ENCODE measurements at regions not wholly inside any gene's neighbourhood (a gene's known extent, or its start where the extent isn't known, plus 50 kb on each side); places are given as distances from the start of the nearest gene placed in this dataset.

GRCh38 chr2:18787726-18788125, 198.4 kb upstream of the NT5C1B start:
- no peak for DNase-seq (ENCODE audit: low spot score)

- DNase-seq (ENCODE audit: low spot score) = no peak
Measured at GRCh38 chr2:18784245-18784644, 194.9 kb upstream of the NT5C1B start.

DNA sequence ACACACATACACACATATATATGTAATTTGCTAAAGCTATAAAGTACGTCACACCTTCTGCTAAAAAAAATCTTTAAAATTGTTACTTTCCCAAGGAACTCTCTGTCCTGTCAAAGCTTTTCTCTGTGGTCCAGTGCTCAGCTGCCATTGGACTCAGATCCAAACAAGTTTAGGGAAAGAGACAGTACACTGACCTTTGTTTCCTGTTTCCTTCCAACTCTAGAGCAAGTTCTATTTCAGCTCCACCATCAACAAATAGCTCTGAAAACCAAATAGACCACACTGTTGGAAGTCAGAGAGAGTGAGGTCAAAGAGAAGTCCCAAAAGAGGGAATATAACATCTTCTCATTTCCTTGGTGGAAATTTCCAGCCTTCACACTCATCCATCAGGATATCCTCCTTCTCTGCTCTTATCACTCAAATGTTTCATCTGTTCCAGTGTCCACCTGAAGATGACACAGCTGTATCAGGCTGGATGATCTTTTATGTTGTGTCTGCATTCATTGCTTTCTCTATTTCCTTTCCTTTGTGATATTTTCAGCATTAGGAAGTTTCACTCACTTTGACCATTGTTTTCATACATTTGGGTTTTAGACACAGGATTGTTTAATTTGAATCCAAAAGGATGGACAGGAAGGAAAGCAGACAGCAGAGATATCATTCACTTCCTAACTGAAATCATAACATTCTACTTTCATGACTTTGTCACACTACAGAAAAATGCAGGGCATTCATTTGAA, 192.3 kb upstream of the NT5C1B start:
- no peak for DNase-seq (ENCODE audit: low spot score)

DNA sequence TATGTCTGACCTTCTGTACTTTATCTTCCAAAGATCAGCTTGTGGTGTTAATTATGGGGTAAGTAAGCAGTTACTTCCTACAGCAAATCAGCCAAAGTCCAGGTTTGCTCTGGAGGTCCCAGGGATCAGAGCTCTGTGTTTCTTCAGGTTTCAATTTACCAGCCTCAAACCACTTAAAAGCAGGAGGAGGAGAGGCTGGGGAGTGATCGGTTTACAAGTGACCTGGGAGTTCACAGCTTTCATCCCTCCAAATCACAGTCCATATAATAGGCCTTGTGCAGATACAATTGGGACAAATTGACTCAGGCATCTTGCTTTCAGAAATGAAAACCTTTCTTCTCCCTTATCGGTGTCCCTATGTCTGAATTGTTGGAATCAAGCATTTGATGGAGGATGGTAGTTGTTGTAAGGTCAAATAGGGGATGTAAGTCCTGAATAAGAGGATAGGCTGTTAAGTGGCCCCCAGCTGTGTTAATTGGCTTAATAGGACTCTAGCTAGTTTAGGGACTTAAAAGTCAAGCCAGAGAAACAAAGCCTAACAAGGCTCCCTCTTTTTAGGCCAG, 188.0 kb upstream of the NT5C1B start:
- DNase-seq (ENCODE audit: low spot score) = no peak

GRCh38 chr2:18771212-18771611, 181.8 kb upstream of the NT5C1B start:
- no peak for DNase-seq (ENCODE audit: low spot score)

DNA sequence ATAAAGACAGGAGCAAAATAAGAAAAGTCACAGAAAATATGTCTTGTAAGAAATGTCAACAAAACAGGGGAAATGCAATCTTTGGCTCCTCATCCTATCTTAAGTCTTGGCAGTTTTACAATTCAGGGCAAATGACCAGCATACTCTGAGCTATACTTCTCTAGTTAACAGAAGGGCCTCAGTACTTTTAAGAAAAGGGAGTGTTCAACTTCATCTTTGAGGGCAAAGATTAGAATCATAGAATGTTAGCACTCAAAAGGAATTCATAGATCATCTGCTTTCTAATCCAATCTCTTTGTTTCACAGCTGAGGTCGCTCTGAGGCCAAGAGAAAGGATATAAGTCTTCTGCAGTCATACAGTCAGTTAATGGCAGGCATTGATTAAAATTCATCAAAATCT, 174.0 kb upstream of the NT5C1B start:
- no peak for DNase-seq (ENCODE audit: low spot score)

- no peak for DNase-seq (ENCODE audit: low spot score)
Measured at GRCh38 chr2:18762667-18763066, 173.3 kb upstream of the NT5C1B start.

GRCh38 chr2:18754286-18754685, 164.9 kb upstream of the NT5C1B start:
- DNase-seq (ENCODE audit: low spot score) = no peak

DNA sequence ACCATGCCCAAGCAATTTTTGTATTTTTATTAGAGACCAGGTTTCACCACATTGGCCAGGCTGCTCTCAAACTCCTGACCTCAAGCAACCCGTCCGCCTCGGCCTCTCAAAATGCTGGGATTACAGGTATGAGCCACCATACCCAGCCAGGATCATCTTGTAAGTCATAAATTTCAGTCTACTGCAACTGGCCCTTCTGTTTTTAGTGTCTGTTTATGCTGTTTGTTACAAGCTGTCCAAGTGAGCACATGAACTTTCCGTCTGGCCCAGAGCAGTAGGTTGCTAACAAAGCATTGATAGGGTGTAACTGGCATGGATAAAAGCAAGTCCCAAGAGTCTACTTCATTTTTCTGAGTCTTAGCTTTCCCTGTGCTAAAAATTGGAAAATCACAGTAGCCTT, 164.4 kb upstream of the NT5C1B start:
- DNase-seq (ENCODE audit: low spot score) = no peak

DNA sequence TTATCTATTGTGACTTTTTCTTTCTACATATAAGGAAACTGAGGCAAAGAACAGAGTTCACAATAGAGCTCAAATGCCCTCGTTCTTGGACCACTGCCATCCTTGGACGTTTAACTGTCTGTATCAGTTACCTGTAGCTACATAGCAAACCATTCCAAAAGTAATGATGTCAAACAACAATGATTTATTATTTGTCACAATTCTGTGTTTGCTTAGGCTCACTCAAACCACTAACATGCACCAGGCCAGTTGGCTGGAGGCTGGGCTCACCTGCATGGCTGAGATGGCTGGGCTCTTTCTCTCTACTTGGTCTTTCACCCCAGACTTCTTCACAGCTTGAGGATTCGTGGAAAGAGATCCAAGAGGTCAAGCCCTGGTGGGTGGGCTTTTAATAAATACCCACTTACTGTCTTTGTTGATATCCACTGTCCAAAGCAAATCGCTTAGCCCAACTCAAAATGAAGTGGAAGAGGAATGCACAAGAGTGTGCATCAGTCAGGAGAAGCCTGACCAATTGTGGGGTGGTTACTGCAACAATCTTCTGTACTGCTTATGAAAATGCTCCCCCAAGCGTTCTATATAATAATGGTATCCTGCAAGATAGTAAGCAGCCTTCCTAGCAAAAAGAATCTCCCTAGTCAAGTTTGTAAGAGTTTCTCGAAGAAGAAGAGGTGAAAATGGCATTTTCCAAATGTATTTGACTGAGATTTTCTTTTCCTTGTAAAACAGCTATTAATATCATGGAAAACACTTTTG, 163.5 kb upstream of the NT5C1B start:
- DNase-seq (ENCODE audit: low spot score) = peak; percentile 6

GRCh38 chr2:18752022-18752493, 162.7 kb upstream of the NT5C1B start:
- no peak for DNase-seq (ENCODE audit: low spot score)

GRCh38 chr2:18750672-18751554, 161.5 kb upstream of the NT5C1B start:
- peak; percentile 3 for DNase-seq (ENCODE audit: low spot score)

DNA sequence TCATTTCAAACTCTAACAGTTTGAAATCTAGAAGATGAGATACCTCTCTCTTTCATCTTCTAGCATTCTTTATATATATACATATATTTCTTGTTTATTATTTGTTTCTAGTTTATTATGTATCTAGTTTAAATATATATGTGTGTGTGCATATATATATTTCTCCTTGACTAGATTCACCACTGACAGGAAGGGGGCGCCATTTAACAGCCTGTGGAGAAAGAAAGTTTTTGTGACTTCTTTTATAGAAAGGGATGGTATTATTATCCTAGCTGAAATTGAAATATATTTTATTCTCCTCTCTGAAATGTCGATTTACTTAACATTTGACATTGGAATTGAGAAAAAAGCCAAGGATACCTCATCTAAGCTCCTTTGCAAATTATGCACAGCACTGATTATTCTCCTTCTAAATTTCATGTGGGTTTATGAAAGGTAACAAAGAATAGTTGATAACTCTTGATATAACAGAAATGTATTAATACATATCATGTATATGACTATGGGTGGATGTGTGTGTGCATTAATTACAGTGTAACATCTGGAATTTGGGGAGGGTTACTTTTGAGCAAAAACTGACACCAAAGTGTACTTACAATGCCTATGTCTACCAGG, 160.7 kb upstream of the NT5C1B start:
- DNase-seq (ENCODE audit: low spot score) = peak; percentile 33

- no peak for DNase-seq (ENCODE audit: low spot score)
Measured at GRCh38 chr2:18745431-18746272, 156.3 kb upstream of the NT5C1B start.

DNA sequence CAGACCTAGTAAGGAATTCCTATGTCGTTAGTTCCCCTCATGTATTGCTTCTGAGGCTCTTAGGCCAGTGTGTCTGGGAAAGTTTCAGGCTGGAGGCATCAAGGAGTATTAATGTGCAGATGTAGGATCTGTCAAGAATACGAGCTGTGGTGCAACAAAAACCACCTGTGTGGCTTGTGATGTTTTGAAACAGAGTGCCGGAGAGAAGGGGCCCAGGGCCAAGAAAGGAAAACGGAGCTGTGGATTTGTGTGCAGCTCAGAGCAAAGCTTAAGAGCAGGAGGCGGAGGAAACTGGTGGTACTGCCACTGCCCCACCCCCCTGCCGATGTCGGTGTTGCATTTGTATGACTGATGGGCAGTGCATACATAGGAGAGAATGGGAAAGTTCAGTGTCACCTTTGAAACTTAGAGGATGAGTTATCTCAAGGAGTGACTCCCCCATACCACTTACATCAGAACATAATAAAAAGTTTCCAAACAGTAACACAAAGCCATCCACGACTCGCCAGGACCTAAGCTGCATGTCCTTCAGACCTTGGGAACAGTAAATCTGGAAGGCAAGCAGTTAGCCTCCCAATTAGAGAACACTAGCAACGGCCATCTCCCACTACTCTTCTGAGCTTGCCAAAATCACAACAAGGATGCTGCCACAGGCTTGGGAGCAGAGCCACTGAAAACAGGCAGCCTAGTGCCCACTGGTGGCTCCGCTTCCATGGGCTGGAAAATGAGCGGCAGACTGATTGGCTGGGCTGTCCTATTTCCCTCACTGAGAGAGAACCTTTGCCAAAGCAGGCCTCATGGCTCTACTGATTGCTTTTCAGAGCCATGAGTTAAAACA, 152.7 kb upstream of the NT5C1B start:
- DNase-seq (ENCODE audit: low spot score) = no peak

DNA sequence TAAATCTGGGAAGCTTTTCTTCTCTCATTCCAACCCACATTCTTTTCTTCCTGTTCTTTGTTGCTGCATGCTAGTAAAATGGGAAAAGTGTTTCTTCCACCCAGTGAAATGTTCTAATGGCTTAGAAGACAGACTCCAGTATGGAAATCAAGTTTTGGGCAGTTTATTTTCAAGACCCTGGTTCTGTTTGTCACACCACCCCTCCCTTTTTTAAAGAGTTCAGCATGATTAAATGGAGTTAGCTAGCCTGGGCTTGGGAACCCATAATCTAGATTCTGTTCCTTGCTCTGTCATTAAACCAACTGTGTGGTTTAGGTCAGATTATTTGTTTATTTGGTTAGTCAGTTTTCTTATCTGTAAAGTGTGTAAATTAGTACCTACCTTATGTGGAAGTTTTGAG, 151.8 kb upstream of the NT5C1B start:
- DNase-seq (ENCODE audit: low spot score) = no peak

DNA sequence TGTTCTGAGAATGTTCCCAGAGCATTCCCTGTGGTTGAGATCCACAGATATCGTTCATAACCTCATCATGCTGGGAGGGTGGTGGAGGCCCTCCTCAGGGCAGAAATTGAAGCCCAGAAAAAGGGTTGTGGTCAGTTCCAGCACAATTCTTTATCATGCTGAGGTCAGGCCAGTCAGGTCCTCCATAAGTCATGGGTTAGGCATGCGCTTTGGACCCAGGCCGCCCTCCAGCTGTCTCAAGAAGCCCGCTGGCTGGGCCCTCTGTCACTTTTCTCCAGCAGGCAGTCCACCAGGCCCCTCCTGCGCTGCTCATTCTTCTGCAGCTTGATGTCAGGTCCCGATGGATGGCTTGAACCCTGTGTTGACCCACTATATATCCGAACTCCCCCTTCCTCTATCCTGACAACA, 151.1 kb upstream of the NT5C1B start:
- no peak for DNase-seq (ENCODE audit: low spot score)

DNA sequence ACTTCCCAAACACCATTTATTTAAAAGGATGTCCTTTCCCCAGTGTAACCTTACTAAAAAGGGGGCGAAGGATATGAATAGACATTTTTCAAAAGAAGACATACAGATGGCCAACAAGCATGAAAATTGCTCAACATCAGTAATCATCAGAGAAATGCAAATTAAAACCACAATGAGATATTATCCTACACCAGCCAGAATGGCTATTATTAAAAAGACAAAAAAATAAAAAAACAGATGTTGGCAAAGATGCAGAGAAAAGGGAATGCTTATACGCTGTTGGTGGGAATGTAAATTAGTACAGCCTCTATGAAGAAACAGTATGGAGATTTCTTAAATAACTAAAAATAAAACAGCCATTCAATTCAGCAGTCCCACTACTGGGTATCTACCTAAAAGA, 142.3 kb upstream of the NT5C1B start:
- DNase-seq (ENCODE audit: low spot score) = no peak

- DNase-seq (ENCODE audit: low spot score) = no peak
Measured at GRCh38 chr2:18724371-18725145, 135.2 kb upstream of the NT5C1B start.

All from AG08395 (cell line).